Muscle layer of colon (tissue), 2 donors: ENCODE measurements at regions not wholly inside any gene's neighbourhood (a gene's known extent, or its start where the extent isn't known, plus 50 kb on each side); places are given as distances from the start of the nearest gene placed in this dataset.

ENCODE experiments used
- H3K27ac ChIP-seq: one replicate; pipeline ENCODE4 v1.7.0; 2013; ENCODE audit warnings: low read depth, mild to moderate bottlenecking, low read length, moderate library complexity
- H3K27me3 ChIP-seq, 2 donors: one replicate each; pipeline ENCODE4 v1.7.0; 2013; ENCODE audit warnings: low read length in 2 of 2, mild to moderate bottlenecking in 2 of 2; ENCODE audit not compliant: insufficient read depth in 2 of 2, control insufficient read depth in 1 of 2
- H3K36me3 ChIP-seq: one replicate; pipeline ENCODE4 v1.7.0; 2013; ENCODE audit warnings: mild to moderate bottlenecking, low read length; ENCODE audit not compliant: insufficient read depth
- H3K4me1 ChIP-seq: one replicate; pipeline ENCODE4 v1.7.0; 2013; ENCODE audit warnings: mild to moderate bottlenecking, low read length; ENCODE audit not compliant: insufficient read depth
- H3K4me3 ChIP-seq, 2 donors: one replicate each; pipeline ENCODE4 v1.7.0; 2013; ENCODE audit warnings: low read length in 2 of 2, low read depth in 1 of 2, mild to moderate bottlenecking in 1 of 2, moderate library complexity in 1 of 2
- H3K9ac ChIP-seq: one replicate; pipeline ENCODE4 v1.7.0; 2013; ENCODE audit warnings: low read length
- H3K9me3 ChIP-seq: one replicate; pipeline ENCODE4 v1.7.0; 2013; ENCODE audit warnings: mild to moderate bottlenecking, low read length
- donor health status: abdominal sarcoma.
- donor health status: Adenocarcinoma of cecum.

- Histone ChIP-seq H3K4me1 (no peaks in the 10 kb centered on the region), H3K27ac (no peak overlapping the region), H3K9me3 (no peaks in the 10 kb centered on the region), H3K4me3 (no peak overlapping the region), H3K27me3 (no peaks in the 10 kb centered on the region), H3K36me3 (no peaks in the 10 kb centered on the region), H3K9ac (no peak overlapping the region)
Measured at GRCh38 chr15:46121441-46121840, 486.6 kb downstream of the SQOR start.

- H3K4me1 ChIP-seq = no peaks in the 10 kb centered on the region
- no peaks in the 10 kb centered on the region for H3K27me3 ChIP-seq
- H3K4me3 ChIP-seq = no peak overlapping the region
- no peaks in the 10 kb centered on the region for H3K36me3 ChIP-seq
- H3K9ac ChIP-seq = no peak overlapping the region
- no peak overlapping the region for H3K27ac ChIP-seq
- H3K9me3 ChIP-seq = no peaks in the 10 kb centered on the region
Measured at GRCh38 chr15:46126581-46126980, 491.8 kb downstream of the SQOR start.

DNA sequence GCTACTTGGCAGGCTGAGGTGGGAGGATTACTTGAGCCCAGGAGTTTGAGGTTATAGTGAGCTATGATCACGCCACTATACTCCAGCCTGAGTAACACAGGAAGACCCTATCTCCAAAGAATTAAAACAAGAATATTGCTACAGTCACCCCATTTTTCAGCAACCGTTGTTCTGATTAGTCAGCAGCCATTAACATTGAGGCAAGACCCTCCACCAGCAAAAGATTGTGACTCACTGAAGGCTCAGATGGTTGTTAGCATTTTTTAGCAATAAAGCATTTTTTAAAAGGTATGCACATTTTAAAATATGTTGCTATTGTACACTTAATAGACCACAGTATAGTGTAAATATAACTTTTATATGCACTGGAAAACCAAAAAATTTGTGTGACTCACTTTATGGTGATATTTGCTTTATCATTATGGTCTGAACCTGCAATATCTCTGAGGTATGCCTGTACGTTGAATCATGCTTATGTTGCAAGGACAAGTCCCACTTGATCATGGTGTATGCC lies 492.6 kb downstream of the SQOR start:
- Histone ChIP-seq H3K4me1 (no peaks in the 10 kb centered on the region), H3K9me3 (no peaks in the 10 kb centered on the region), H3K4me3 (no peak overlapping the region), H3K9ac (no peak overlapping the region), H3K27me3 (no peaks in the 10 kb centered on the region), H3K36me3 (no peaks in the 10 kb centered on the region), H3K27ac (no peak overlapping the region)

- H3K27me3 ChIP-seq = no peaks in the 10 kb centered on the region
- H3K4me1 ChIP-seq = no peaks in the 10 kb centered on the region
- no peak overlapping the region for H3K27ac ChIP-seq
- H3K9ac ChIP-seq = no peak overlapping the region
- no peaks in the 10 kb centered on the region for H3K36me3 ChIP-seq
- H3K9me3 ChIP-seq = no peaks in the 10 kb centered on the region
- H3K4me3 ChIP-seq = no peak overlapping the region
Measured at GRCh38 chr15:46129145-46129544, 494.3 kb downstream of the SQOR start.

GRCh38 chr15:46131876-46132275 lies 497.0 kb downstream of the SQOR start:
- Histone ChIP-seq H3K4me3 (no peak overlapping the region), H3K9me3 (no peaks in the 10 kb centered on the region), H3K9ac (no peak overlapping the region), H3K36me3 (no peaks in the 10 kb centered on the region), H3K27me3 (no peaks in the 10 kb centered on the region), H3K4me1 (no peaks in the 10 kb centered on the region), H3K27ac (no peak overlapping the region)

DNA sequence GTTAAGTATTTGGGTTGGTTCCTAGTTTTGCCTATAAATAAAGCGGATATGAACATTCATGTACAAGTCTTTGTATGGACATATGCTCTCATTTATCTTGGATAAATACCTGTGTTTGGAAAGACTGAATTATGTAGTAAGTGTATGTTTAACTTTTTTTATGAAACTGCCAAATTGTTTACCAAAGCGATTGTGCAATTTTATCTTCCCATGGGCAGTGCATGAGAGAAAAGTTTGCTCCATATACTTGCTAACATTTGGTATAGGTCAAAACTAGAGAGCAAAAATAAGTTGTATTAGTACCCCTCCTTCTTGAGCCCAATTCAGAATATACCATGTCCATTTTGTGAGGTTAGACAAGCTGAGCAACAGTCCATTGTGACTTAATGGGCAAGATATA lies 502.6 kb downstream of the SQOR start:
- H3K27me3 ChIP-seq = no peaks in the 10 kb centered on the region
- no peak overlapping the region for H3K9ac ChIP-seq
- no peak overlapping the region for H3K27ac ChIP-seq
- peaks cover 5% of the 10 kb centered on the region for H3K4me1 ChIP-seq
- H3K9me3 ChIP-seq = no peaks in the 10 kb centered on the region
- no peak overlapping the region for H3K4me3 ChIP-seq
- H3K36me3 ChIP-seq = no peaks in the 10 kb centered on the region

- H3K36me3 ChIP-seq = no peaks in the 10 kb centered on the region
- H3K4me3 ChIP-seq = no peak overlapping the region
- no peak overlapping the region for H3K27ac ChIP-seq
- no peaks in the 10 kb centered on the region for H3K9me3 ChIP-seq
- H3K27me3 ChIP-seq = no peaks in the 10 kb centered on the region
- H3K4me1 ChIP-seq = no peaks in the 10 kb centered on the region
- H3K9ac ChIP-seq = no peak overlapping the region
Measured at GRCh38 chr15:46146002-46146401, 511.2 kb downstream of the SQOR start.

GRCh38 chr15:46146915-46147314 lies 512.1 kb downstream of the SQOR start:
- H3K9me3 ChIP-seq = no peaks in the 10 kb centered on the region
- H3K36me3 ChIP-seq = no peaks in the 10 kb centered on the region
- H3K9ac ChIP-seq = no peak overlapping the region
- no peak overlapping the region for H3K4me3 ChIP-seq
- H3K4me1 ChIP-seq = no peaks in the 10 kb centered on the region
- H3K27ac ChIP-seq = no peak overlapping the region
- no peaks in the 10 kb centered on the region for H3K27me3 ChIP-seq

- Histone ChIP-seq H3K36me3 (no peaks in the 10 kb centered on the region), H3K27ac (no peak overlapping the region)
Measured at GRCh38 chr15:46151786-46152185, 517.0 kb downstream of the SQOR start.

GRCh38 chr15:46166750-46167149 lies 531.9 kb downstream of the SQOR start:
- H3K9ac ChIP-seq = no peak overlapping the region
- H3K9me3 ChIP-seq = peaks cover 5% of the 10 kb centered on the region
- H3K27me3 ChIP-seq = no peaks in the 10 kb centered on the region
- no peaks in the 10 kb centered on the region for H3K36me3 ChIP-seq
- H3K27ac ChIP-seq = no peak overlapping the region
- no peak overlapping the region for H3K4me3 ChIP-seq
- no peaks in the 10 kb centered on the region for H3K4me1 ChIP-seq

More at GRCh38 chr15:46151786-46152185, 517.0 kb downstream of the SQOR start:
- Histone ChIP-seq H3K4me3 (no peak overlapping the region), H3K9ac (no peak overlapping the region), H3K4me1 (no peaks in the 10 kb centered on the region), H3K9me3 (no peaks in the 10 kb centered on the region), H3K27me3 (no peaks in the 10 kb centered on the region)

DNA sequence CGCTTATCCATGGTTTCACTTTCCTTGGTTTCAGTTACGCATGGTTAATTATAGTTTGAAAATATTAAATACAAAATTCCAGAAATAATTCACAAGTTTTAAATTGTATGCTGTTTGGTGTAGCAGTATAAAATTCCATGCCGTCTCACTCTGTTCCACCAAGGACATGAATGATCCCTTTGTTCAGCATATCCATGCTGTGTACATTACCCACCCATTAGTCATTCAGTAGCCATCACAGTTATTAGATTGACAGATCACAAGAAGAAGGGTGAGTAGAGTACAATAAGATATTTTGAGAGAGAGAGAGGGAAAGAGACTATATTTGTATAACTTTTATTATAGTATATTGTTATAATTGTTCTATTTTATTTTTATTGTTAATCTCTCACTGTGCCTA lies 535.5 kb downstream of the SQOR start:
- H3K9ac ChIP-seq = no peak overlapping the region
- H3K36me3 ChIP-seq = no peaks in the 10 kb centered on the region
- no peaks in the 10 kb centered on the region for H3K4me1 ChIP-seq
- H3K4me3 ChIP-seq = no peak overlapping the region
- no peaks in the 10 kb centered on the region for H3K27me3 ChIP-seq
- H3K27ac ChIP-seq = no peak overlapping the region
- H3K9me3 ChIP-seq = no peaks in the 10 kb centered on the region

- Histone ChIP-seq H3K9ac (no peak overlapping the region), H3K9me3 (no peaks in the 10 kb centered on the region), H3K4me1 (no peaks in the 10 kb centered on the region), H3K27me3 (no peaks in the 10 kb centered on the region), H3K4me3 (no peak overlapping the region), H3K36me3 (no peaks in the 10 kb centered on the region), H3K27ac (no peak overlapping the region)
Measured at GRCh38 chr15:46174122-46174521, 539.3 kb downstream of the SQOR start.
